ENCODE measurements at regions not wholly inside any gene's neighbourhood (a gene's known extent, or its start where the extent isn't known, plus 50 kb on each side); places are given as distances from the start of the nearest gene placed in this dataset.

GRCh38 chr20:29119141-29119540, 2138.3 kb upstream of the DEFB115 start:
- H3K9me3 ChIP-seq (ENCODE audit: control insufficient read depth in 1 of 2, insufficient read depth in 1 of 2, low read depth in 1 of 2, low read length in 2 of 2), result peaks cover 4 to 13% of the 10 kb centered on the region in 2 experiments; a peak in 2 of 4 replicates
- intact Hi-C loops (cut with micrococcal nuclease), result no loop called here

More at GRCh38 chr20:29119141-29119540, 2138.3 kb upstream of the DEFB115 start:
- no peak for TF ChIP-seq FOSL1 (IDR thresholded peaks at IDR 0.05; ENCODE audit: low read depth)
- TF ChIP-seq REST (IDR thresholded peaks at IDR 0.05; ENCODE audit: low read depth), result no peak
- TF ChIP-seq EGR1 (IDR thresholded peaks at IDR 0.05; ENCODE audit: low read depth), result no peak
- TF ChIP-seq, protein P1, sequence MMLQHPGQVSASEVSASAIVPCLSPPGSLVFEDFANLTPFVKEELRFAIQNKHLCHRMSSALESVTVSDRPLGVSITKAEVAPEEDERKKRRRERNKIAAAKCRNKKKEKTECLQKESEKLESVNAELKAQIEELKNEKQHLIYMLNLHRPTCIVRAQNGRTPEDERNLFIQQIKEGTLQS (IDR thresholded peaks at IDR 0.05), result no peak
- no peak for TF ChIP-seq ZBTB33 (IDR thresholded peaks at IDR 0.05; ENCODE audit: extremely low read depth, insufficient replicate concordance, low read length)
- TF ChIP-seq EZH2phosphoT487 (IDR thresholded peaks at IDR 0.05; ENCODE audit: borderline replicate concordance), result no peak
- no peak for TF ChIP-seq JUND (IDR thresholded peaks at IDR 0.05)
- no peak for TF ChIP-seq MAX (IDR thresholded peaks at IDR 0.05)
- TF ChIP-seq SRF (IDR thresholded peaks at IDR 0.05; ENCODE audit: low read depth), result no peak
- TF ChIP-seq YY1 (IDR thresholded peaks at IDR 0.05; ENCODE audit: extremely low read depth, insufficient replicate concordance, low read depth, low read length), result no peak
- no peak for TF ChIP-seq CEBPB (IDR thresholded peaks at IDR 0.05; ENCODE audit: low read depth)
- TF ChIP-seq SP1 (IDR thresholded peaks at IDR 0.05; ENCODE audit: low read depth), result no peak
- no peak for TF ChIP-seq CBX3 (IDR thresholded peaks at IDR 0.05; ENCODE audit: low read depth)
- no peak for TF ChIP-seq EZH2 (IDR thresholded peaks at IDR 0.05)
- no peak for TF ChIP-seq SIN3A (IDR thresholded peaks at IDR 0.05; ENCODE audit: low read depth)
- no peak for TF ChIP-seq CTCF (IDR thresholded peaks at IDR 0.05 in 2 of 3, conservative IDR thresholded peaks at IDR 0.05 in 1 of 3; ENCODE audit: borderline replicate concordance in 1 of 3, insufficient read depth in 1 of 3, low read depth in 2 of 3, low read length in 2 of 3)
- no peak for TF ChIP-seq RAD21 (IDR thresholded peaks at IDR 0.05; ENCODE audit: low read depth)
- no peak for TF ChIP-seq POLR2AphosphoS5 (IDR thresholded peaks at IDR 0.05; ENCODE audit: low read depth, low read length)
- no peak for TF ChIP-seq ZFX (IDR thresholded peaks at IDR 0.05)
- no peak for TF ChIP-seq ZNF274 (IDR thresholded peaks at IDR 0.05; ENCODE audit: low read depth, low read length)
- no peak overlapping the region for H2AFZ ChIP-seq (ENCODE audit: low read depth, low read length, poor library complexity, severe bottlenecking)
- no peaks in the 10 kb centered on the region for H3K9me2 ChIP-seq (ENCODE audit: insufficient read depth)
- H3K4me1 ChIP-seq (ENCODE audit: control insufficient read depth in 1 of 2, insufficient read depth in 2 of 2, low read length in 2 of 2), result no peaks in the 10 kb centered on the region
- ChIA-PET CTCF (no interaction called here), RAD21 (ENCODE audit: low non-redundant PET in 1 of 2, low total read pairs in 2 of 2, uncharacterized antibody in 2 of 2, unreplicated experiment in 2 of 2) (no interaction called here), POLR2A (no interaction called here)
- H3K27me3 ChIP-seq (ENCODE audit: insufficient read depth, low read length), result no peaks in the 10 kb centered on the region
- H3K4me3 ChIP-seq (replicated peaks in 1 of 2; ENCODE audit: low read depth in 1 of 2, low read length in 2 of 2), result no peak overlapping the region
- no TSS peak for BruUV-seq (replicated peaks)
- ATAC-seq (no peak), DNase-seq (ENCODE audit: low read depth, low spot score) (no peak)
- H4K20me1 ChIP-seq (ENCODE audit: insufficient read depth), result no peaks in the 10 kb centered on the region
- H3K36me3 ChIP-seq (ENCODE audit: control insufficient read depth in 1 of 2, insufficient read depth in 2 of 2, low read length in 2 of 2), result no peaks in the 10 kb centered on the region
- no peak overlapping the region for H3K9ac ChIP-seq (ENCODE audit: low read length)
- H3K27ac ChIP-seq (ENCODE audit: low read depth, low read length), result no peak overlapping the region
- H3K4me2 ChIP-seq (ENCODE audit: low read length), result no peak overlapping the region
- H3K79me2 ChIP-seq (ENCODE audit: insufficient read depth, low read length), result no peaks in the 10 kb centered on the region

All from HCT116 (cell line).